Nephron (organoid): ENCODE measurements at regions not wholly inside any gene's neighbourhood (a gene's known extent, or its start where the extent isn't known, plus 50 kb on each side); places are given as distances from the start of the nearest gene placed in this dataset.

Experiments used
- H3K27ac Mint-ChIP-seq, 3 experiments: 2 replicates each; pipeline ENCODE4 v1.8.0; 2020; ENCODE audit warnings: mixed read lengths in 3 of 3, mild to moderate bottlenecking in 2 of 3, moderate library complexity in 1 of 3
- H3K27me3 Mint-ChIP-seq: 2 replicates; pipeline ENCODE4 v1.8.0; 2021; ENCODE audit warnings: low read depth, mild to moderate bottlenecking, moderate library complexity, mixed read lengths
- H3K36me3 Mint-ChIP-seq: 2 replicates; pipeline ENCODE4 v1.8.0; 2020; ENCODE audit warnings: low read depth, mixed read lengths
- H3K4me1 Mint-ChIP-seq: 2 replicates; pipeline ENCODE4 v1.8.0; 2020; ENCODE audit warnings: mixed read lengths
- H3K4me3 Mint-ChIP-seq, 3 experiments: 2 replicates each; pipeline ENCODE4 v1.8.0; 2020; ENCODE audit warnings: mild to moderate bottlenecking in 3 of 3, mixed read lengths in 3 of 3, moderate library complexity in 2 of 3
- H3K9me3 Mint-ChIP-seq: 2 replicates; pipeline ENCODE4 v1.8.0; 2020; ENCODE audit warnings: mixed read lengths
- CTCF ChIP-seq, 3 experiments: fragments of 200-600 bp; sonication (generic); IDR thresholded peaks; one replicate each; pipeline ENCODE4 v1.5.0; 2021; ENCODE audit warnings: antibody characterized with exemption in 3 of 3; ENCODE audit not compliant: unreplicated experiment in 3 of 3

- no peaks in the 10 kb centered on the region for H3K9me3 Mint-ChIP-seq
- H3K27ac Mint-ChIP-seq: peak overlapping the region in 2 of 3 experiments; percentile 26 to 61
- H3K36me3 Mint-ChIP-seq: no peaks in the 10 kb centered on the region
- no peak overlapping the region for H3K4me3 Mint-ChIP-seq
- no peaks in the 10 kb centered on the region for H3K4me1 Mint-ChIP-seq
- no peaks in the 10 kb centered on the region for H3K27me3 Mint-ChIP-seq
- TF ChIP-seq CTCF (IDR thresholded peaks at IDR 0.05; ENCODE audit: unreplicated experiment in 3 of 3): no peak
Measured at GRCh38 chr19:34118879-34119748, 53.2 kb upstream of the LSM14A start.

- Mint-ChIP-seq H3K27me3 (no peaks in the 10 kb centered on the region), H3K9me3 (no peaks in the 10 kb centered on the region), H3K27ac (no peak overlapping the region), H3K36me3 (no peaks in the 10 kb centered on the region), H3K4me3 (no peak overlapping the region), H3K4me1 (no peaks in the 10 kb centered on the region)
- no peak for TF ChIP-seq CTCF (IDR thresholded peaks at IDR 0.05; ENCODE audit: unreplicated experiment in 3 of 3)
Measured at GRCh38 chr19:34120141-34120540, 52.2 kb upstream of the LSM14A start.

- H3K27ac Mint-ChIP-seq: no peak overlapping the region
- no peaks in the 10 kb centered on the region for H3K27me3 Mint-ChIP-seq
- H3K9me3 Mint-ChIP-seq: no peaks in the 10 kb centered on the region
- H3K4me1 Mint-ChIP-seq: no peaks in the 10 kb centered on the region
- TF ChIP-seq CTCF (IDR thresholded peaks at IDR 0.05; ENCODE audit: unreplicated experiment in 3 of 3): peak; percentile 38 to 54 (median 53)
- H3K36me3 Mint-ChIP-seq: no peaks in the 10 kb centered on the region
- no peak overlapping the region for H3K4me3 Mint-ChIP-seq
Measured at GRCh38 chr19:34120846-34121639, 51.3 kb upstream of the LSM14A start.
